Keratinocyte (primary cell): ENCODE measurements at regions not wholly inside any gene's neighbourhood (a gene's known extent, or its start where the extent isn't known, plus 50 kb on each side); places are given as distances from the start of the nearest gene placed in this dataset.

Experiments
- DNase-seq: peaks from one replicate; pipeline ENCODE4 v3.0.0-alpha.2; 2011; ENCODE audit warnings: low read depth, missing footprints, low spot score
- FAIRE-seq: peaks from 2 replicates; lab custom pipeline; 2011; peaks lifted over from hg19 to GRCh38; lab: Jason Lieb, UNC
- H2AFZ ChIP-seq: 2 replicates; pipeline ENCODE4 v1.6.0; 2012; ENCODE audit warnings: low read length, control low read depth, inconsistent platforms; ENCODE audit not compliant: control insufficient read depth
- H3K27ac ChIP-seq: 2 replicates; pipeline ENCODE4 v1.5.1; 2011; ENCODE audit warnings: low read length; ENCODE audit not compliant: control insufficient read depth, insufficient read depth
- H3K27me3 ChIP-seq: 3 replicates; pipeline ENCODE4 v1.6.0; 2011; ENCODE audit warnings: low read length; ENCODE audit not compliant: control insufficient read depth, insufficient read depth; ENCODE audit errors: extremely low read depth
- H3K36me3 ChIP-seq, 2 experiments: 2 replicates in 1 of 2; 3 replicates in 1 of 2; pipeline ENCODE4 v1.5.1; 2011; ENCODE audit warnings: low read length in 2 of 2, mild to moderate bottlenecking in 1 of 2; ENCODE audit not compliant: control insufficient read depth in 2 of 2, insufficient read depth in 2 of 2; ENCODE audit errors: extremely low read depth in 1 of 2
- H3K4me1 ChIP-seq: 3 replicates; pipeline ENCODE4 v1.5.1; 2011; ENCODE audit warnings: low read length; ENCODE audit not compliant: control insufficient read depth, insufficient read depth; ENCODE audit errors: extremely low read depth
- H3K4me2 ChIP-seq: 3 replicates; pipeline ENCODE4 v1.6.0; 2011; ENCODE audit warnings: low read depth, low read length; ENCODE audit not compliant: control insufficient read depth, insufficient read depth; ENCODE audit errors: extremely low read depth
- H3K4me3 ChIP-seq, 3 experiments: fragments of 200-600 bp in 1 of 3; sonication (generic) in 1 of 3; 2 replicates in 2 of 3; 3 replicates in 1 of 3; pipeline ENCODE4 v1.5.1; 2011 to 2016; ENCODE audit warnings: low read length in 3 of 3, mild to moderate bottlenecking in 3 of 3, control low read depth in 2 of 3, inconsistent platforms in 1 of 3, low read depth in 1 of 3, mixed read lengths in 1 of 3, mixed run types in 1 of 3, moderate library complexity in 1 of 3; ENCODE audit not compliant: control insufficient read depth in 2 of 3, insufficient read depth in 2 of 3; ENCODE audit errors: extremely low read depth in 1 of 3
- H3K79me2 ChIP-seq: 2 replicates; pipeline ENCODE4 v1.6.0; 2012; ENCODE audit warnings: low read length; ENCODE audit not compliant: control insufficient read depth, insufficient read depth
- H3K9ac ChIP-seq: 3 replicates; pipeline ENCODE4 v1.6.0; 2011; ENCODE audit warnings: low read length; ENCODE audit not compliant: control insufficient read depth, insufficient read depth; ENCODE audit errors: extremely low read depth
- H3K9me1 ChIP-seq: 3 replicates; pipeline ENCODE4 v1.6.0; 2011; ENCODE audit warnings: low read length; ENCODE audit not compliant: control insufficient read depth, insufficient read depth; ENCODE audit errors: extremely low read depth
- H3K9me3 ChIP-seq: 2 replicates; pipeline ENCODE4 v1.5.1; 2012; ENCODE audit warnings: low read depth, low read length; ENCODE audit not compliant: control insufficient read depth
- H4K20me1 ChIP-seq: 3 replicates; pipeline ENCODE4 v1.6.0; 2011; ENCODE audit warnings: low read length; ENCODE audit not compliant: control insufficient read depth, insufficient read depth; ENCODE audit errors: extremely low read depth
- EZH2 ChIP-seq: IDR thresholded peaks from one replicate; pipeline ENCODE4 v1.6.1; 2012; ENCODE audit warnings: inconsistent platforms, mild to moderate bottlenecking, low read length, moderate library complexity
- dilution Hi-C: fragments of 300-500 bp; cut with MboI; formaldehyde crosslinking; loops from one replicate; pipeline ENCODE4 v1.7.0; 2020; ENCODE audit warnings: low sequenced_read_pairs; ENCODE audit not compliant: extremely low pct_ligation_motif_present
- TF ChIP-seq, protein P1 (sequence below), 3 experiments: IDR thresholded peaks in 1 of 3; conservative IDR thresholded peaks in 1 of 3; optimal IDR thresholded peaks in 1 of 3; 2 replicates in 2 of 3; 3 replicates in 1 of 3; pipeline versions ENCODE3 to v1.5.1; 2011; ENCODE audit warnings: low read length in 3 of 3, mild to moderate bottlenecking in 3 of 3, moderate library complexity in 2 of 3, control low read depth in 1 of 3, inconsistent platforms in 1 of 3; ENCODE audit not compliant: insufficient read depth in 2 of 3; ENCODE audit errors: extremely low read depth in 1 of 3

GRCh38 chr5:96072138-96072790, 110.6 kb upstream of the ELL2 start:
- H3K4me3 ChIP-seq, result no peak overlapping the region
- no peaks in the 10 kb centered on the region for H3K9me3 ChIP-seq
- no peak overlapping the region for H2AFZ ChIP-seq
- dilution Hi-C loops, result no loop called here
- H3K27ac ChIP-seq, result no peak overlapping the region
- H3K36me3 ChIP-seq, result no peaks in the 10 kb centered on the region
- no peak overlapping the region for H3K9ac ChIP-seq
- DNase-seq, result no peak
- H3K9me1 ChIP-seq, result no peaks in the 10 kb centered on the region
- H4K20me1 ChIP-seq, result no peaks in the 10 kb centered on the region
- H3K79me2 ChIP-seq, result no peaks in the 10 kb centered on the region
- peaks cover 39% of the 10 kb centered on the region for H3K4me1 ChIP-seq
- H3K27me3 ChIP-seq, result no peaks in the 10 kb centered on the region
- no peak for FAIRE-seq
- TF ChIP-seq, protein P1, sequence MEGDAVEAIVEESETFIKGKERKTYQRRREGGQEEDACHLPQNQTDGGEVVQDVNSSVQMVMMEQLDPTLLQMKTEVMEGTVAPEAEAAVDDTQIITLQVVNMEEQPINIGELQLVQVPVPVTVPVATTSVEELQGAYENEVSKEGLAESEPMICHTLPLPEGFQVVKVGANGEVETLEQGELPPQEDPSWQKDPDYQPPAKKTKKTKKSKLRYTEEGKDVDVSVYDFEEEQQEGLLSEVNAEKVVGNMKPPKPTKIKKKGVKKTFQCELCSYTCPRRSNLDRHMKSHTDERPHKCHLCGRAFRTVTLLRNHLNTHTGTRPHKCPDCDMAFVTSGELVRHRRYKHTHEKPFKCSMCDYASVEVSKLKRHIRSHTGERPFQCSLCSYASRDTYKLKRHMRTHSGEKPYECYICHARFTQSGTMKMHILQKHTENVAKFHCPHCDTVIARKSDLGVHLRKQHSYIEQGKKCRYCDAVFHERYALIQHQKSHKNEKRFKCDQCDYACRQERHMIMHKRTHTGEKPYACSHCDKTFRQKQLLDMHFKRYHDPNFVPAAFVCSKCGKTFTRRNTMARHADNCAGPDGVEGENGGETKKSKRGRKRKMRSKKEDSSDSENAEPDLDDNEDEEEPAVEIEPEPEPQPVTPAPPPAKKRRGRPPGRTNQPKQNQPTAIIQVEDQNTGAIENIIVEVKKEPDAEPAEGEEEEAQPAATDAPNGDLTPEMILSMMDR (optimal IDR thresholded peaks at IDR 0.05 in 1 of 3, IDR thresholded peaks at IDR 0.05 in 1 of 3, conservative IDR thresholded peaks at IDR 0.05 in 1 of 3; ENCODE audit: extremely low read depth in 1 of 3, insufficient read depth in 2 of 3, low read length in 3 of 3), result no peak
- TF ChIP-seq EZH2, result no peak
- H3K4me2 ChIP-seq, result no peak overlapping the region

DNA sequence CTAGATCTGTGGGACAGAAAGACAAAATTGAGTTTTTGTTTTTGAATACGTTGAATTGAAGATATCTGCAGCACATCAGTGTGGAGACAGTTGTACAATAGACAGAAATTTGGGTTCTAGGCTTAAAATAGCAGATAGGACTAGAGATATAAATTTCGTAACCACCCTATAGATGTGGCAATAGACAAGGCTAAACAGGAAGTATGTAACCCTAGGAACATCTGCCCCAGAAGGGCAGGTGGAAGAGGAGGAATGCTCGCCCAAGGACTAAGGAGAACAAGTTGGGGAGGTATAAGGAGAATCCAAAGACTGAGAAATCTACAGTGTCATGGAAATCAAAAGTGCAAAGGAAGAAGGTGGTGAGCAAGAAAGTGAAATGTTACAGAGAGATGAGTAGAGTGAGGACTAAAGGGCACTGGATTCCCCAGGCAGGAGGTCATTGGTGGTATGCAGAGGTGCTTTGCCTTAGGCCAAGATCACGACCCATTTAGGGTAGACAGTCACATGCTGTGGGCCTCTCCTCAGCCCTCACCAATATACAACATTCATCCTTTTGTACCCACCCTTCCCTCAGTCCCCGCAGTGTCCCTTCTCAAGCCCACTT, 109.1 kb upstream of the ELL2 start:
- no peak for FAIRE-seq
- H2AFZ ChIP-seq, result no peak overlapping the region
- no peak for DNase-seq
- dilution Hi-C loops, result no loop called here
- H3K4me1 ChIP-seq, result peaks cover 47% of the 10 kb centered on the region
- no peaks in the 10 kb centered on the region for H3K27me3 ChIP-seq
- no peaks in the 10 kb centered on the region for H4K20me1 ChIP-seq
- no peaks in the 10 kb centered on the region for H3K36me3 ChIP-seq
- no peak overlapping the region for H3K9ac ChIP-seq
- H3K9me3 ChIP-seq, result no peaks in the 10 kb centered on the region
- H3K4me3 ChIP-seq, result no peak overlapping the region
- TF ChIP-seq, protein P1 (optimal IDR thresholded peaks at IDR 0.05 in 1 of 3, IDR thresholded peaks at IDR 0.05 in 1 of 3, conservative IDR thresholded peaks at IDR 0.05 in 1 of 3; ENCODE audit: extremely low read depth in 1 of 3, insufficient read depth in 2 of 3, low read length in 3 of 3), result no peak
- TF ChIP-seq EZH2, result no peak
- H3K4me2 ChIP-seq, result no peak overlapping the region
- no peak overlapping the region for H3K27ac ChIP-seq
- no peaks in the 10 kb centered on the region for H3K79me2 ChIP-seq
- no peaks in the 10 kb centered on the region for H3K9me1 ChIP-seq
